Adrenal gland (tissue), 5 donors: ENCODE measurements at regions not wholly inside any gene's neighbourhood (a gene's known extent, or its start where the extent isn't known, plus 50 kb on each side); places are given as distances from the start of the nearest gene placed in this dataset.

ENCODE experiments used
- CTCF ChIP-seq, 6 experiments: fragments of 450-650 bp in 4 of 6; fragments of 200-600 bp in 2 of 6; sonication (generic) in 1 of 6; IDR thresholded peaks; 1 replicate in 5 of 6; 2 replicates in 1 of 6; pipeline versions ENCODE4 v1.5.1 to v1.8.0; 2016 to 2021; ENCODE audit warnings: antibody characterized with exemption in 6 of 6, mild to moderate bottlenecking in 2 of 6, moderate library complexity in 1 of 6
- POLR2A ChIP-seq, 2 donors: fragments of 450-650 bp; IDR thresholded peaks; one replicate each; pipeline ENCODE4 v1.6.1; 2017; ENCODE audit warnings: antibody characterized with exemption in 2 of 2, mild to moderate bottlenecking in 2 of 2, moderate library complexity in 1 of 2
- donor health status: DM: no; HTN: no; CAD: no.

DNA sequence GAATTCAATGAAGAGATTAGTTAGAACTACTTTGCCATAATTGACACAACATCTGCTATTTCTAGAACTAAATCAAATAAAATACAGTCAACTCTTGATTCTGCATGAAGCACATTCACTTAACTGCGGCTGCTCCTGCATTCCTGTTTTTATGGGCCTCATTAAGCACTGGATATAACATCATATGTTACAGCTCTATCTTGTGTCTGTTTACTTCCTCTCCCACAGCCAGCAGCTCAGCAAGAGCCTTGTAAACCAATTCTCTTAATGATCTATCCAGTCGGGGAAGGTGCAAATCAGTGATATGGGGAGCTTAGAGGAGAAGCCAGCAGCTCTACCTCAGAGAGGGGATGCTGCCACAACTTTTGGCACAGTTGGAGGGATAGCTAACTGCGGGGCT, 329.2 kb downstream of the ARRDC4 start:
- TF ChIP-seq POLR2A (IDR thresholded peaks at IDR 0.05) = no peak
- no peak for TF ChIP-seq CTCF (IDR thresholded peaks at IDR 0.05)
